PFSK-1 (cell line): ENCODE measurements at regions not wholly inside any gene's neighbourhood (a gene's known extent, or its start where the extent isn't known, plus 50 kb on each side); places are given as distances from the start of the nearest gene placed in this dataset.

Experiments used
- FOXP2 ChIP-seq: optimal IDR thresholded peaks from 2 replicates; pipeline ENCODE3; 2011; ENCODE audit warnings: borderline replicate concordance, control low read depth, inconsistent platforms; ENCODE audit not compliant: insufficient read depth; ENCODE audit errors: extremely low read length, extremely low read depth
- POLR2AphosphoS5 ChIP-seq: IDR thresholded peaks from 2 replicates; pipeline ENCODE4 v1.6.1; 2012; ENCODE audit warnings: low read depth, mild to moderate bottlenecking, control low read depth, low read length, moderate library complexity
- SIN3A ChIP-seq: IDR thresholded peaks from 2 replicates; pipeline ENCODE4 v1.6.1; 2012; ENCODE audit warnings: mild to moderate bottlenecking, low read length, moderate library complexity, borderline replicate concordance; ENCODE audit not compliant: insufficient read depth
- TAF1 ChIP-seq: IDR thresholded peaks from 2 replicates; pipeline ENCODE4 v1.6.1; 2012; ENCODE audit warnings: low read length, control low read depth, borderline replicate concordance; ENCODE audit not compliant: insufficient read depth
- TF ChIP-seq, protein P1 (sequence below), 2 experiments: IDR thresholded peaks; 2 replicates each; pipeline versions ENCODE4 v1.6.1 to v1.8.0; 2011 to 2012; ENCODE audit warnings: low read depth in 2 of 2, low read length in 2 of 2, control low read depth in 1 of 2, inconsistent platforms in 1 of 2, mild to moderate bottlenecking in 1 of 2, moderate library complexity in 1 of 2; ENCODE audit not compliant: insufficient read depth in 1 of 2

DNA sequence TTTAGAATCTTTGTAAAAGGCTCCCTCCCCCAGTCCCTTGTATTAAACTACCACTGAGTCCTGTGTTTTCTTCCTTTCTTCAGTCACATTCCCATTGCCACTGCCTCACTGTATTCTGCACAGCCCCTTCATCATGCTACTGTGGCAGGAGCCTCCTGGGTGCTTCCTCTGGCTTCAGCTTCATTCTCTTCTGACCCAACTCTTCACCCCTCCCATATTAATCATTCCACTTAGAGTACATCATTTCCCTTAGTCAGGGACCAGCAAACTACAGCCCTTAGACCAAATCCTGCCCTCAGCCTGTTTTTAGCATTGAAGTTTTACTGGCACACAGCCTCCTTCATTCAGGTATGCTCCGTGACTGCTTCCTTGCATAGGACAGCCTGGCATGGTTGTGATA, 127.7 kb upstream of the MTNR1B start:
- TF ChIP-seq POLR2AphosphoS5 (no peak), TAF1 (no peak), SIN3A (no peak), FOXP2 (no peak)
- TF ChIP-seq, protein P1, sequence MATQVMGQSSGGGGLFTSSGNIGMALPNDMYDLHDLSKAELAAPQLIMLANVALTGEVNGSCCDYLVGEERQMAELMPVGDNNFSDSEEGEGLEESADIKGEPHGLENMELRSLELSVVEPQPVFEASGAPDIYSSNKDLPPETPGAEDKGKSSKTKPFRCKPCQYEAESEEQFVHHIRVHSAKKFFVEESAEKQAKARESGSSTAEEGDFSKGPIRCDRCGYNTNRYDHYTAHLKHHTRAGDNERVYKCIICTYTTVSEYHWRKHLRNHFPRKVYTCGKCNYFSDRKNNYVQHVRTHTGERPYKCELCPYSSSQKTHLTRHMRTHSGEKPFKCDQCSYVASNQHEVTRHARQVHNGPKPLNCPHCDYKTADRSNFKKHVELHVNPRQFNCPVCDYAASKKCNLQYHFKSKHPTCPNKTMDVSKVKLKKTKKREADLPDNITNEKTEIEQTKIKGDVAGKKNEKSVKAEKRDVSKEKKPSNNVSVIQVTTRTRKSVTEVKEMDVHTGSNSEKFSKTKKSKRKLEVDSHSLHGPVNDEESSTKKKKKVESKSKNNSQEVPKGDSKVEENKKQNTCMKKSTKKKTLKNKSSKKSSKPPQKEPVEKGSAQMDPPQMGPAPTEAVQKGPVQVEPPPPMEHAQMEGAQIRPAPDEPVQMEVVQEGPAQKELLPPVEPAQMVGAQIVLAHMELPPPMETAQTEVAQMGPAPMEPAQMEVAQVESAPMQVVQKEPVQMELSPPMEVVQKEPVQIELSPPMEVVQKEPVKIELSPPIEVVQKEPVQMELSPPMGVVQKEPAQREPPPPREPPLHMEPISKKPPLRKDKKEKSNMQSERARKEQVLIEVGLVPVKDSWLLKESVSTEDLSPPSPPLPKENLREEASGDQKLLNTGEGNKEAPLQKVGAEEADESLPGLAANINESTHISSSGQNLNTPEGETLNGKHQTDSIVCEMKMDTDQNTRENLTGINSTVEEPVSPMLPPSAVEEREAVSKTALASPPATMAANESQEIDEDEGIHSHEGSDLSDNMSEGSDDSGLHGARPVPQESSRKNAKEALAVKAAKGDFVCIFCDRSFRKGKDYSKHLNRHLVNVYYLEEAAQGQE (IDR thresholded peaks at IDR 0.05; ENCODE audit: insufficient read depth in 1 of 2, low read depth in 2 of 2, low read length in 2 of 2), result no peak

DNA sequence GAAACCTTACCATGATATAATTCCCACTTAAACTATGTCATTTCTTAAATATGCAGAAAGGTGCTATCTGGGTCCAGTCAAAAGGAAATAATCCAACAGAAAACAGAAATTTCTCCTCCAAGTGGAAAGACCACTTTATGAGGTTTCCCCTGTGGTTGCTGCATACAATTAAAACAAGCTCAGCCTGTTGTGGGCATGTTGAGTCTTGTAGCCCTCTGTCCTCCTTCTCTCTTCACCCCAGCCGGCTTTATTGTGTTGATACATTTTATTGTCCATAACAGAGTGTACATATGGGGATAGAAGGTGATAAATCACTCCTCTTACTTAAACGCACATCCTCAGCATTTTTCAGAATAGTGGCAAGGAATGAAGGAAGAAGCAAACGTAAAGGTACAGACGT, 126.0 kb upstream of the MTNR1B start:
- TF ChIP-seq FOXP2 (no peak), SIN3A (no peak)
- TF ChIP-seq, protein P1 (IDR thresholded peaks at IDR 0.05; ENCODE audit: insufficient read depth in 1 of 2, low read depth in 2 of 2, low read length in 2 of 2), result no peak

DNA sequence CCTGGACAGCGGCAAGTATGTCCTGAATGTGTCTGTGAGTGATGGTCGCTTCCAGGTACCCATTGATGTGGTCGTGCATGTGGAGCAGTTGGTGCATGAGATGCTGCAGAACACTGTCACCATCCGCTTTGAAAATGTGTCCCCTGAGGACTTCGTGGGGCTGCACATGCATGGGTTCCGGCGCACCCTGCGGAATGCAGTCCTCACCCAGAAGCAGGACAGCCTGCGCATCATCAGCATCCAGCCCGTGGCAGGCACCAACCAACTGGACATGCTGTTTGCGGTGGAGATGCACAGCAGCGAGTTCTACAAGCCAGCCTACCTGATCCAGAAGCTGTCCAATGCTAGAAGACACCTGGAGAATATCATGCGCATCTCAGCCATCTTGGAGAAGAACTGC, 125.3 kb upstream of the MTNR1B start:
- TF ChIP-seq, protein P1 (IDR thresholded peaks at IDR 0.05; ENCODE audit: insufficient read depth in 1 of 2, low read depth in 2 of 2, low read length in 2 of 2), result no peak
- TF ChIP-seq FOXP2, result no peak
- TF ChIP-seq POLR2AphosphoS5, result no peak

DNA sequence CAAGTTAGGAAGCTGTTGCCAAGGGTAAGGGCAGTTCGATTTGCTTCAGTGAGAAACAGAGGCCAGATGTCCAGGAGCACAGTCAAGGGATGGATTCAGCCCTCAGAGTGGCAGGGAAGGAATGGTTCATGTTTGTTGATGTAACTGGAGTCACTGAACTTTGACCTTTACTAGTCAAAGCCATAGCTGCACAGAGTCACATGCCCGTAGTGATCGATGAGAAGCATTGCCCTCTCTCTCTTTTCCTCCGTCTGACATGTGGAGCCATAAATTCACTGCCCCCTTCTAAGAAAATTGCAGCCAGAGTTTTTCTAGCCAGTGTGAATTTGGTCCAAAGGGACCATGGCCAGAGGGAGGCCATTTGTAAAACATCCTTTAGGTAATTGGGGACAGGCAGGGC, 124.1 kb upstream of the MTNR1B start:
- TF ChIP-seq SIN3A, result no peak
- TF ChIP-seq FOXP2, result no peak
- TF ChIP-seq POLR2AphosphoS5, result no peak
- TF ChIP-seq, protein P1 (IDR thresholded peaks at IDR 0.05; ENCODE audit: insufficient read depth in 1 of 2, low read depth in 2 of 2, low read length in 2 of 2), result no peak
- TF ChIP-seq TAF1, result no peak

DNA sequence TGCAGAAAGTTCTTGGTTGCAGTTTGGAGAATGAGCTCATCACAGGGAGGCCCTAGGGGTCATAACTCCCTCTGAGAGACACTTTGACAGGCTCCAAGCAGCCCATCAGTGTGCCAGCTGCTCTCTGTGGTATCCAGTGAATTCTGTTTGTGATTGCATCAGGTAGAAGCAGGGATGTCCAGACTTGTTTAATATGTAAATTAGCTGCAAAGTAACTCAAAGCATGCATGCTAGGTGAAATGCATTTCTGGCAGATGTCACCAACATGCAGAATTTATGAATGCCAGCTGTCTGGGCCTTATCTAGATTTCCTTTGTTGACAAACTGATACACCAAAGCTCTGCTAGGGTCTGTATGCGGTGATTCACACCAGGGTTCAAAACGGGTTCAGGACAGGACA, 123.6 kb upstream of the MTNR1B start:
- TF ChIP-seq, protein P1 (IDR thresholded peaks at IDR 0.05; ENCODE audit: insufficient read depth in 1 of 2, low read depth in 2 of 2, low read length in 2 of 2), result no peak
- no peak for TF ChIP-seq SIN3A
